GM12878 (cell line): ENCODE measurements at regions not wholly inside any gene's neighbourhood (a gene's known extent, or its start where the extent isn't known, plus 50 kb on each side); places are given as distances from the start of the nearest gene placed in this dataset.

Source experiments
- ATAC-seq: fragments of 200-7000 bp; cut with Tn5 transposase; 3 replicates; pipeline ENCODE4 v1.9.1; 2020; ENCODE audit warnings: mild to moderate bottlenecking, moderate library complexity
- BruUV-seq: library from RNA; stranded (reverse); fragments of 400-500 nt; replicated peaks from 2 replicates; lab custom pipeline; 2021; lab: Mats Ljungman, UMichigan
- CTCF ChIA-PET: fragments of 300-600 bp; sonication (Branson Sonifier 250); formaldehyde crosslinking; extraction: SDS; loops from one replicate; lab custom pipeline; 2021; ENCODE audit warnings: inconsistent platforms; lab: Yijun Ruan, JAX
- POLR2A ChIA-PET: fragments of 350-600 bp; formaldehyde crosslinking; extraction: SDS; loops from one replicate; lab custom pipeline; 2021; ENCODE audit warnings: inconsistent platforms; lab: Charles Lee
- RAD21 ChIA-PET: fragments of 300-600 bp; sonication (Branson Sonifier 250); formaldehyde crosslinking; loops from one replicate; lab custom pipeline; 2023; ENCODE audit warnings: antibody characterized with exemption; ENCODE audit not compliant: unreplicated experiment; lab: Charles Lee
- SMC1A ChIA-PET: fragments of 300-600 bp; sonication (Branson Sonifier 250); formaldehyde crosslinking; loops from one replicate; lab custom pipeline; 2023; ENCODE audit not compliant: unreplicated experiment, uncharacterized antibody; lab: Charles Lee
- DNase-seq: peaks from one replicate; pipeline ENCODE4 v3.0.0-alpha.2; 2011; ENCODE audit warnings: low read depth, low spot score
- FAIRE-seq: peaks from 3 replicates; lab custom pipeline; 2011; peaks lifted over from hg19 to GRCh38; lab: Jason Lieb, UNC
- H2AFZ ChIP-seq: 2 replicates; pipeline ENCODE4 v1.6.0; 2011; ENCODE audit warnings: low read depth, low read length, control low read depth; ENCODE audit not compliant: control insufficient read depth
- H3K27ac ChIP-seq: 2 replicates; pipeline ENCODE4 v1.5.1; 2011; ENCODE audit warnings: control low read depth; ENCODE audit not compliant: control insufficient read depth, insufficient read depth
- H3K27me3 ChIP-seq, 2 experiments: replicated peaks in 1 of 2; 2 replicates each; pipeline versions ENCODE4 v1.6.0 to v1.6.1; 2011; ENCODE audit warnings: low read length in 1 of 2; ENCODE audit not compliant: control insufficient read depth in 2 of 2, insufficient read depth in 2 of 2
- H3K36me3 ChIP-seq, 2 experiments: 2 replicates each; pipeline ENCODE4 v1.5.1; 2011; ENCODE audit warnings: low read length in 1 of 2; ENCODE audit not compliant: control insufficient read depth in 2 of 2, insufficient read depth in 2 of 2
- H3K4me1 ChIP-seq: 2 replicates; pipeline ENCODE4 v1.6.1; 2011; ENCODE audit warnings: mild to moderate bottlenecking, low read length, moderate library complexity, mixed read lengths; ENCODE audit not compliant: control insufficient read depth, insufficient read depth
- H3K4me2 ChIP-seq: 2 replicates; pipeline ENCODE4 v1.6.0; 2011; ENCODE audit warnings: control low read depth; ENCODE audit not compliant: control insufficient read depth, insufficient read depth
- H3K4me3 ChIP-seq: fragments of 200-600 bp; sonication (generic); 2 replicates; pipeline ENCODE4 v1.5.1; 2016
- H3K79me2 ChIP-seq: 2 replicates; pipeline ENCODE4 v1.6.0; 2011; ENCODE audit warnings: low read length; ENCODE audit not compliant: control insufficient read depth, insufficient read depth
- H3K9ac ChIP-seq: 2 replicates; pipeline ENCODE4 v1.8.0; 2011; ENCODE audit warnings: low read length, control low read depth, mixed read lengths; ENCODE audit not compliant: control insufficient read depth, insufficient read depth
- H3K9me3 ChIP-seq: replicated peaks from 3 replicates; pipeline ENCODE4 v1.5.1; 2011; ENCODE audit warnings: mild to moderate bottlenecking, low read length; ENCODE audit not compliant: control insufficient read depth, insufficient read depth
- H4K20me1 ChIP-seq: 2 replicates; pipeline ENCODE4 v1.6.0; 2011; ENCODE audit not compliant: control insufficient read depth, insufficient read depth
- BACH1 ChIP-seq: fragments of 450-650 bp; IDR thresholded peaks from 2 replicates; pipeline ENCODE4 v1.6.1; 2017; ENCODE audit warnings: mild to moderate bottlenecking, borderline replicate concordance
- CBX5 ChIP-seq: sonication (generic); IDR thresholded peaks from 2 replicates; pipeline ENCODE4 v1.6.1; 2016; ENCODE audit warnings: low read depth, moderate library complexity, mild to moderate bottlenecking, inconsistent platforms
- DPF2 ChIP-seq: fragments of 450-650 bp; IDR thresholded peaks from 2 replicates; pipeline ENCODE4 v1.6.1; 2017; ENCODE audit warnings: mild to moderate bottlenecking
- EGR1 ChIP-seq, 2 experiments: IDR thresholded peaks; 1 replicate in 1 of 2; 2 replicates in 1 of 2; pipeline ENCODE4 v1.6.1; 2011 to 2012; ENCODE audit warnings: low read depth in 2 of 2, low read length in 2 of 2, borderline replicate concordance in 1 of 2, mild to moderate bottlenecking in 1 of 2, moderate library complexity in 1 of 2
- JUNB ChIP-seq: IDR thresholded peaks from 2 replicates; pipeline ENCODE4 v1.6.1; 2016; ENCODE audit warnings: antibody characterized with exemption, mild to moderate bottlenecking
- MEF2B ChIP-seq: fragments of 450-650 bp; IDR thresholded peaks from 2 replicates; pipeline ENCODE4 v1.6.1; 2018; ENCODE audit warnings: mild to moderate bottlenecking, moderate library complexity; ENCODE audit not compliant: partially characterized antibody, poor library complexity, severe bottlenecking
- NFIC ChIP-seq: IDR thresholded peaks from 2 replicates; pipeline ENCODE4 v1.6.1; 2012; ENCODE audit warnings: low read depth, mild to moderate bottlenecking, inconsistent platforms, low read length, moderate library complexity
- NFYB ChIP-seq: IDR thresholded peaks from 2 replicates; pipeline ENCODE4 v1.6.1; 2011; ENCODE audit warnings: low read depth, mild to moderate bottlenecking, low read length, improper control_type of control experiment, moderate library complexity; ENCODE audit not compliant: insufficient read depth
- POLR2AphosphoS5 ChIP-seq: IDR thresholded peaks from 2 replicates; pipeline ENCODE4 v1.6.1; 2011; ENCODE audit warnings: mild to moderate bottlenecking, low read length, inconsistent platforms
- RCOR1 ChIP-seq: conservative IDR thresholded peaks from 2 replicates; pipeline ENCODE4 v1.6.1; 2012; ENCODE audit warnings: low read depth, low read length, improper control_type of control experiment
- SUPT20H ChIP-seq: IDR thresholded peaks from 2 replicates; pipeline ENCODE4 v1.6.1; 2011; ENCODE audit warnings: low read depth, mild to moderate bottlenecking, low read length, moderate library complexity, borderline replicate concordance; ENCODE audit not compliant: control insufficient read depth
- TARDBP ChIP-seq: IDR thresholded peaks from 2 replicates; pipeline ENCODE4 v1.6.1; 2016; ENCODE audit warnings: borderline replicate concordance
- TCF3 ChIP-seq: IDR thresholded peaks from 2 replicates; pipeline ENCODE4 v1.6.1; 2012; ENCODE audit warnings: low read depth, mild to moderate bottlenecking, low read length, borderline replicate concordance; ENCODE audit not compliant: insufficient read depth
- WGBS: methylation state at CpG from one replicate; pipeline ENCODE4 v1.1.6; 2016; ENCODE audit warnings: low lambda C conversion rate; ENCODE audit not compliant: insufficient replicate concordance, insufficient coverage; ENCODE audit errors: missing lambda C conversion rate; 5-methylcytosine and 5-hydroxymethylcytosine counted together
- in situ Hi-C: fragments of 300-500 bp; cut with MboI; formaldehyde crosslinking; loops from 9 replicates; pipeline ENCODE4 v1.14.3; 2018; ENCODE audit warnings: mixed read lengths
- intact Hi-C: fragments of 100-400 bp; cut with micrococcal nuclease; formaldehyde crosslinking; loops from one replicate; pipeline ENCODE4 v1.14.2; 2022; ENCODE audit not compliant: unreplicated experiment
- TF ChIP-seq, protein P1 (sequence below): IDR thresholded peaks from 2 replicates; pipeline ENCODE4 v1.6.1; 2012; ENCODE audit warnings: low read depth, low read length, improper control_type of control experiment
- TF ChIP-seq, protein P2 (sequence below): fragments of 450-650 bp; conservative IDR thresholded peaks from 2 replicates; pipeline ENCODE4 v1.6.1; 2017; ENCODE audit warnings: mild to moderate bottlenecking, moderate library complexity
- TF ChIP-seq, protein P3 (sequence below): fragments of 450-650 bp; formaldehyde crosslinking; IDR thresholded peaks from 2 replicates; pipeline ENCODE4 v1.4.0; 2022; ENCODE audit warnings: mild to moderate bottlenecking, moderate library complexity
- TF ChIP-seq, protein P4 (sequence below), 3 experiments: IDR thresholded peaks in 2 of 3; conservative IDR thresholded peaks in 1 of 3; 2 replicates each; pipeline ENCODE4 v1.5.1; 2011; ENCODE audit warnings: low read depth in 3 of 3, low read length in 3 of 3, mild to moderate bottlenecking in 3 of 3, control low read depth in 2 of 3, moderate library complexity in 2 of 3, inconsistent platforms in 1 of 3, mixed read lengths in 1 of 3; ENCODE audit not compliant: control insufficient read depth in 2 of 3, insufficient read depth in 1 of 3; ENCODE audit errors: extremely low read depth in 1 of 3

DNA sequence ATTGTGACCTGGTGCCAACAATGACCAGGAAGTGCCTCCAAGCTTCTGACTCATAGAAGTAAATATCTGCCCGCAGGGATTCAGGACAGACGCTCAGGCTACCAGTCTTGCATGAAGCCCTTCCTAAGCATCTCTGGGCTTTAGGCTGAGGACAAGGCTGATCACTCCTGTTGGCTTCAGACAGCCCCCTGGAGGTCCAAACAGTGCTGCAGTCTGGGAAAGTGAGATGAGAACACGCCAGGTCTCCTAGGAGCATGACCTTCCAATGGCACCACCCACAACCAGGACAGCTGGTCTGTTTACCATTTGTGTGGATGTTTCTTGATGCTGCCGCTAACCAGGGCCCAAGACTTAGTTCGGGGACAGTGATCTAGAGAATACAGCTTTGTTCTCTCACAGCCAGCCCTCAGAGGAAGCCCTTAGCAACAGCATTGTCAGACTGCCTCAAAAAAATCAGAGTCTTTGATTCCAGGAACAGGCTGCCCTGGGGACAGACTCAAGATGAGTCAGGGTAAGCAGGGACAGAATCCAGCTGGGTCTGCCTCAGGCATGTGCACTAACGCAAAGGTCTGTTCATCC is 111.2 kb downstream of the ZNF280B start:
- no peak overlapping the region for H3K4me3 ChIP-seq
- POLR2A ChIA-PET, result no interaction called here
- no peaks in the 10 kb centered on the region for H3K79me2 ChIP-seq
- WGBS, result 43% methylated on average over 6 of the region's 6 CpGs
- BruUV-seq, result no TSS peak
- H3K27ac ChIP-seq, result no peak overlapping the region
- H3K36me3 ChIP-seq, result no peaks in the 10 kb centered on the region
- H4K20me1 ChIP-seq, result no peaks in the 10 kb centered on the region
- H3K9me3 ChIP-seq, result no peaks in the 10 kb centered on the region
- no peak overlapping the region for H3K9ac ChIP-seq
- in situ Hi-C loops (no loop called here), intact Hi-C loops (no loop called here)
- no peaks in the 10 kb centered on the region for H3K27me3 ChIP-seq
- FAIRE-seq (no peak), DNase-seq (no peak), ATAC-seq (no peak)
- CTCF ChIA-PET, result interaction anchor here (1.3 kb wide), 1 partner anchor 12 kb away, joined by 4 read pairs; no protein-coding TSS in a partner anchor
- no peak overlapping the region for H3K4me2 ChIP-seq
- no peak for TF ChIP-seq TCF3
- TF ChIP-seq SUPT20H, result no peak
- TF ChIP-seq DPF2, result no peak
- TF ChIP-seq EGR1 (IDR thresholded peaks at IDR 0.05; ENCODE audit: borderline replicate concordance in 1 of 2, low read depth in 2 of 2, low read length in 2 of 2), result no peak
- TF ChIP-seq, protein P1, sequence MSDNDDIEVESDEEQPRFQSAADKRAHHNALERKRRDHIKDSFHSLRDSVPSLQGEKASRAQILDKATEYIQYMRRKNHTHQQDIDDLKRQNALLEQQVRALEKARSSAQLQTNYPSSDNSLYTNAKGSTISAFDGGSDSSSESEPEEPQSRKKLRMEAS, result no peak
- TF ChIP-seq POLR2AphosphoS5, result no peak
- TF ChIP-seq TARDBP, result no peak
- TF ChIP-seq NFIC, result no peak
- TF ChIP-seq, protein P2, sequence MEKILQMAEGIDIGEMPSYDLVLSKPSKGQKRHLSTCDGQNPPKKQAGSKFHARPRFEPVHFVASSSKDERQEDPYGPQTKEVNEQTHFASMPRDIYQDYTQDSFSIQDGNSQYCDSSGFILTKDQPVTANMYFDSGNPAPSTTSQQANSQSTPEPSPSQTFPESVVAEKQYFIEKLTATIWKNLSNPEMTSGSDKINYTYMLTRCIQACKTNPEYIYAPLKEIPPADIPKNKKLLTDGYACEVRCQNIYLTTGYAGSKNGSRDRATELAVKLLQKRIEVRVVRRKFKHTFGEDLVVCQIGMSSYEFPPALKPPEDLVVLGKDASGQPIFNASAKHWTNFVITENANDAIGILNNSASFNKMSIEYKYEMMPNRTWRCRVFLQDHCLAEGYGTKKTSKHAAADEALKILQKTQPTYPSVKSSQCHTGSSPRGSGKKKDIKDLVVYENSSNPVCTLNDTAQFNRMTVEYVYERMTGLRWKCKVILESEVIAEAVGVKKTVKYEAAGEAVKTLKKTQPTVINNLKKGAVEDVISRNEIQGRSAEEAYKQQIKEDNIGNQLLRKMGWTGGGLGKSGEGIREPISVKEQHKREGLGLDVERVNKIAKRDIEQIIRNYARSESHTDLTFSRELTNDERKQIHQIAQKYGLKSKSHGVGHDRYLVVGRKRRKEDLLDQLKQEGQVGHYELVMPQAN, result no peak
- TF ChIP-seq RCOR1, result no peak
- TF ChIP-seq CBX5, result no peak
- TF ChIP-seq BACH1, result no peak
- TF ChIP-seq MEF2B, result no peak
- TF ChIP-seq, protein P3, sequence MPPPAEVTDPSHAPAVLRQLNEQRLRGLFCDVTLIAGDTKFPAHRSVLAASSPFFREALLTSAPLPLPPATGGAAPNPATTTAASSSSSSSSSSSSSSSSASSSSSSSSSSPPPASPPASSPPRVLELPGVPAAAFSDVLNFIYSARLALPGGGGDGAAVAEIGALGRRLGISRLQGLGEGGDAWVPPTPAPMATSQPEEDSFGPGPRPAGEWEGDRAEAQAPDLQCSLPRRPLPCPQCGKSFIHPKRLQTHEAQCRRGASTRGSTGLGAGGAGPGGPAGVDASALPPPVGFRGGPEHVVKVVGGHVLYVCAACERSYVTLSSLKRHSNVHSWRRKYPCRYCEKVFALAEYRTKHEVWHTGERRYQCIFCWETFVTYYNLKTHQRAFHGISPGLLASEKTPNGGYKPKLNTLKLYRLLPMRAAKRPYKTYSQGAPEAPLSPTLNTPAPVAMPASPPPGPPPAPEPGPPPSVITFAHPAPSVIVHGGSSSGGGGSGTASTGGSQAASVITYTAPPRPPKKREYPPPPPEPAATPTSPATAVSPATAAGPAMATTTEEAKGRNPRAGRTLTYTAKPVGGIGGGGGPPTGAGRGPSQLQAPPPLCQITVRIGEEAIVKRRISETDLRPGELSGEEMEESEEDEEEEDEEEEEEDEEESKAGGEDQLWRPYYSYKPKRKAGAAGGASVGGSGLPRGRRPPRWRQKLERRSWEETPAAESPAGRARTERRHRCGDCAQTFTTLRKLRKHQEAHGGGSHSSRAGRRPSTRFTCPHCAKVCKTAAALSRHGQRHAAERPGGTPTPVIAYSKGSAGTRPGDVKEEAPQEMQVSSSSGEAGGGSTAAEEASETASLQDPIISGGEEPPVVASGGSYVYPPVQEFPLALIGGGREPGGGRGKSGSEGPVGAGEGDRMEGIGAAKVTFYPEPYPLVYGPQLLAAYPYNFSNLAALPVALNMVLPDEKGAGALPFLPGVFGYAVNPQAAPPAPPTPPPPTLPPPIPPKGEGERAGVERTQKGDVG (CRISPR knock-in tag), result no peak
- TF ChIP-seq JUNB, result no peak
- TF ChIP-seq NFYB, result no peak
- TF ChIP-seq, protein P4, sequence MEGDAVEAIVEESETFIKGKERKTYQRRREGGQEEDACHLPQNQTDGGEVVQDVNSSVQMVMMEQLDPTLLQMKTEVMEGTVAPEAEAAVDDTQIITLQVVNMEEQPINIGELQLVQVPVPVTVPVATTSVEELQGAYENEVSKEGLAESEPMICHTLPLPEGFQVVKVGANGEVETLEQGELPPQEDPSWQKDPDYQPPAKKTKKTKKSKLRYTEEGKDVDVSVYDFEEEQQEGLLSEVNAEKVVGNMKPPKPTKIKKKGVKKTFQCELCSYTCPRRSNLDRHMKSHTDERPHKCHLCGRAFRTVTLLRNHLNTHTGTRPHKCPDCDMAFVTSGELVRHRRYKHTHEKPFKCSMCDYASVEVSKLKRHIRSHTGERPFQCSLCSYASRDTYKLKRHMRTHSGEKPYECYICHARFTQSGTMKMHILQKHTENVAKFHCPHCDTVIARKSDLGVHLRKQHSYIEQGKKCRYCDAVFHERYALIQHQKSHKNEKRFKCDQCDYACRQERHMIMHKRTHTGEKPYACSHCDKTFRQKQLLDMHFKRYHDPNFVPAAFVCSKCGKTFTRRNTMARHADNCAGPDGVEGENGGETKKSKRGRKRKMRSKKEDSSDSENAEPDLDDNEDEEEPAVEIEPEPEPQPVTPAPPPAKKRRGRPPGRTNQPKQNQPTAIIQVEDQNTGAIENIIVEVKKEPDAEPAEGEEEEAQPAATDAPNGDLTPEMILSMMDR (IDR thresholded peaks at IDR 0.05 in 2 of 3, conservative IDR thresholded peaks at IDR 0.05 in 1 of 3; ENCODE audit: control insufficient read depth in 2 of 3, extremely low read depth in 1 of 3, insufficient read depth in 1 of 3, low read depth in 3 of 3, low read length in 3 of 3), result no peak
- RAD21 ChIA-PET, result interaction anchor here (1.1 kb wide), 1 partner anchor 25 kb away, joined by 3 read pairs; no protein-coding TSS in a partner anchor
- H2AFZ ChIP-seq, result no peak overlapping the region
- H3K4me1 ChIP-seq, result no peaks in the 10 kb centered on the region; the same call in 1 of the 2 replicates
- SMC1A ChIA-PET, result interaction anchor here (2.0 kb wide), 1 partner anchor 33 kb away, joined by 5 read pairs; no protein-coding TSS in a partner anchor
